Activated T-helper 2 cell treated with anti-CD3 and anti-CD28 coated beads, Interferon-gamma antibody, Interleukin-2, Interleukin-4, amounts not matched to agents 10 μg/mL and 5 μg/mL and 100 μg/mL, durations not matched to agents 14 hours and 24 hours and 36 hours (primary cell): ENCODE measurements at regions not wholly inside any gene's neighbourhood (a gene's known extent, or its start where the extent isn't known, plus 50 kb on each side); places are given as distances from the start of the nearest gene placed in this dataset.

Experiments used
- DNase-seq: peaks from one replicate; pipeline ENCODE4 v3.0.0; 2021; ENCODE audit warnings: low spot score
- H3K27ac Mint-ChIP-seq: one replicate; pipeline ENCODE4 v1.8.0; 2021; ENCODE audit warnings: mixed read lengths
- H3K27me3 Mint-ChIP-seq: one replicate; pipeline ENCODE4 v1.8.0; 2021; ENCODE audit warnings: low read depth, mixed read lengths
- H3K36me3 Mint-ChIP-seq: one replicate; pipeline ENCODE4 v1.8.0; 2021; ENCODE audit warnings: low read depth, mixed read lengths
- H3K4me1 Mint-ChIP-seq: one replicate; pipeline ENCODE4 v1.8.0; 2021; ENCODE audit warnings: low read depth, mixed read lengths
- H3K4me3 Mint-ChIP-seq: one replicate; pipeline ENCODE4 v1.8.0; 2021; ENCODE audit warnings: low read depth, mild to moderate bottlenecking, moderate library complexity, mixed read lengths
- H3K9me3 Mint-ChIP-seq: one replicate; pipeline ENCODE4 v1.8.0; 2021; ENCODE audit warnings: mixed read lengths
- intact Hi-C: fragments of 100-400 bp; cut with micrococcal nuclease; formaldehyde crosslinking; loops from one replicate; pipeline ENCODE4 v1.15.1; 2023

GRCh38 chr11:70608568-70609470, 210.5 kb downstream of the CTTN start:
- H3K27me3 Mint-ChIP-seq: peaks cover 2% of the 10 kb centered on the region
- H3K27ac Mint-ChIP-seq: no peak overlapping the region
- H3K9me3 Mint-ChIP-seq: no peaks in the 10 kb centered on the region
- H3K36me3 Mint-ChIP-seq: no peaks in the 10 kb centered on the region
- no peaks in the 10 kb centered on the region for H3K4me1 Mint-ChIP-seq
- no peak for DNase-seq
- no peak overlapping the region for H3K4me3 Mint-ChIP-seq
- intact Hi-C loops: no loop called here

DNA sequence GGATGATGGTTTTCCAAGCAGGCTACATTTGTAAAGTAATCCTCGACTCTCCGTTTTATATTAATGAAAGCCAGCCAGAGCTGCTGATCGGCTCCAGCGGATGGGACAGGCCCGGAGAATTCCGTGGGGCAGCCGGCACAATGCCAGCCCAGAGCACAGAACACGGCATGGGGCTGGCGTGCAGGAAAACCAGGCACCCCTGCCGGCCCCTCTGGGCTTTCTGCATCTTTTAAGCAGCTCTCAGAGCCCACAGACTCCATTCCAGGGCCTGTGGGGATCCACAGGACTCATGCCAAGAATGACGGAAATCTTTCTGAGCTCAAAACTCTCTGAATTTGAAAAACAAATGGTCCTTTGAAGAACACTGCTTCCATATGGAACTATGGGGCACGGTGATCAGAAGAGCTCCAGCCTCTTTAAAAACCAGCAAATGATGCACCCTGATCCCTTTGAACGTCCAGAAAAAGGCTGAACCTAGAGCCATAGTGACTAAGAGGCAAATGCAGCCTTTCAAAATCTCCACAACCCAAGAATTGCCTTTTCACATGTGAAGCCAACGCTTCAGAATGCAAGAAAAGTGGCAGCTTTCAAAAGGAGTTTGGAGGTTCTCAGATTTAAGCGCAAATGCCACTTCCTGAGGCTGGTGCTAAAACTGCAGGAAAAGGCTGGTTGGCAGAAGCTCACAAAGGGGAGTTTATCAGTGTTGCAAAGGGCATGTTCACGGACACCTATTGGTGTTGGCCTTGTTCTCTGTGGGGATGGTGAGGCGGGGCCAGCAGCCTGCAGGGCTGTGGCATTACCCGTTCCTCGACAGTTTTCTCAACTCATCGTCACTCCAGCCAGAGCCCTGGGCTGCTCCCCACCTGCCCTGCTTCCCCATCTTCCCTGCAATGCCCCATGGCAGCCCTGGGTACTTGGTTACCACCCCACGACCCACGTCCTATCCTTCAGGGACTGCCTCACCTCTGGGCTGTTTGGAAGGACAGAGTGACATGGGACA, 212.5 kb downstream of the CTTN start:
- no peak overlapping the region for H3K27ac Mint-ChIP-seq
- H3K36me3 Mint-ChIP-seq: no peaks in the 10 kb centered on the region
- intact Hi-C loops: no loop called here
- peaks cover 2% of the 10 kb centered on the region for H3K27me3 Mint-ChIP-seq
- no peaks in the 10 kb centered on the region for H3K9me3 Mint-ChIP-seq
- no peaks in the 10 kb centered on the region for H3K4me1 Mint-ChIP-seq
- DNase-seq: no peak
- H3K4me3 Mint-ChIP-seq: no peak overlapping the region

DNA sequence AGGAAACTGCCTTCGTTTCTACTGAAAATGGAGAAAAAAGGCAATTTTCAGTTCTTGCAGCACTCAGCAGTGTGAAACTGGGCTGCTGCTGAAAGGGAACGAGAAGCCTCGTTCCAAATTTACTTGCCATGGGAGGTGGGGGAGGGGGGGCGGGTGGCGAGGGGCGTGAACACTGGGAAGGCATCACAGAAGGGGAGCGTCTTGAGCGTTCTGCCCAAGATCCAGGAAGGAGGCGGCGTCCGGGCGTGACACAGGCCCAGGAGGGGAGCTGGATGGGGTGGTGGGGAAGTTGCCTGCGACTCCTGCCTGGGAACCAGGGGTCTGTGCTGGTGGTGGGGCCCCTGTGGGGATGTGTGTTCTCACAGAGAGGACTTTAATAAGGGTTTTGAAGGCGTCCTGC, 213.5 kb downstream of the CTTN start:
- Mint-ChIP-seq H3K4me1 (no peaks in the 10 kb centered on the region), H3K4me3 (no peak overlapping the region), H3K27ac (no peak overlapping the region), H3K9me3 (no peaks in the 10 kb centered on the region), H3K36me3 (no peaks in the 10 kb centered on the region), H3K27me3 (peaks cover 2% of the 10 kb centered on the region)
- intact Hi-C loops: no loop called here
- DNase-seq: no peak

GRCh38 chr11:70612459-70613141, 214.3 kb downstream of the CTTN start:
- intact Hi-C loops: no loop called here
- Mint-ChIP-seq H3K27me3 (peaks cover 2% of the 10 kb centered on the region), H3K4me3 (no peak overlapping the region), H3K4me1 (no peaks in the 10 kb centered on the region), H3K27ac (no peak overlapping the region), H3K9me3 (no peaks in the 10 kb centered on the region), H3K36me3 (no peaks in the 10 kb centered on the region)
- DNase-seq: no peak

DNA sequence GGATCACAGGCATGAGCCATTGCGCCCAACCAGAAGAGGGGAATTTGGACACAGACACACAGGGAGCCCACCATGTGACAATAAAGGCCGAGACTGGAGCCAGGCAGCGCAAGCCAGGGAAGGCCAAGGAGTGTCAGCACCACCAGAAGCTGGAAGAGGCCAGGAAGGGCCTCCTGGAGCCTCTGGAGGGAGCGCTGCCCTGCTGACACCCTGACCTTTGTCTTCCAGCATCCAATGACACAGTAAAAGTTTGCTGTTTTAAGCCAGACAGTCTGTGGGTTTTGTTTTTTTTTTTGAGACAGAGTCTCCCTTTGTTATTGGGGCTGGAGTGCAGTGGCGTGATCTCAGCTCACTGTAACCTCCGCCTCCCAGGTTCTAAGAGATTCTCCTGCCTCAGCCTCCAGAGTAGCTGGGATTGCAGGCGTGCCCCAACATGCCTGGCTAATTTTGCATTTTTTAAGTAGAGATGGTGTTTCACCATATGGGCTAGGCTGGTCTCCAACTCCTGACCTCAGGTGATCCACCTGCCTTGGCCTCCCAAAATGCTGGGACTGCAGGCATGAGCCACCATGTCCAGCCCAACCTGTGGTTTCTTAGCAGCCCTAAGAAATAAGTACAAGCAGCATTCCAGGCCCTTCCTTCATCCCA, 215.8 kb downstream of the CTTN start:
- H3K27ac Mint-ChIP-seq: no peak overlapping the region
- H3K4me1 Mint-ChIP-seq: no peaks in the 10 kb centered on the region
- no peak overlapping the region for H3K4me3 Mint-ChIP-seq
- H3K9me3 Mint-ChIP-seq: no peaks in the 10 kb centered on the region
- peaks cover 2% of the 10 kb centered on the region for H3K27me3 Mint-ChIP-seq
- intact Hi-C loops: no loop called here
- no peak for DNase-seq
- H3K36me3 Mint-ChIP-seq: no peaks in the 10 kb centered on the region

DNA sequence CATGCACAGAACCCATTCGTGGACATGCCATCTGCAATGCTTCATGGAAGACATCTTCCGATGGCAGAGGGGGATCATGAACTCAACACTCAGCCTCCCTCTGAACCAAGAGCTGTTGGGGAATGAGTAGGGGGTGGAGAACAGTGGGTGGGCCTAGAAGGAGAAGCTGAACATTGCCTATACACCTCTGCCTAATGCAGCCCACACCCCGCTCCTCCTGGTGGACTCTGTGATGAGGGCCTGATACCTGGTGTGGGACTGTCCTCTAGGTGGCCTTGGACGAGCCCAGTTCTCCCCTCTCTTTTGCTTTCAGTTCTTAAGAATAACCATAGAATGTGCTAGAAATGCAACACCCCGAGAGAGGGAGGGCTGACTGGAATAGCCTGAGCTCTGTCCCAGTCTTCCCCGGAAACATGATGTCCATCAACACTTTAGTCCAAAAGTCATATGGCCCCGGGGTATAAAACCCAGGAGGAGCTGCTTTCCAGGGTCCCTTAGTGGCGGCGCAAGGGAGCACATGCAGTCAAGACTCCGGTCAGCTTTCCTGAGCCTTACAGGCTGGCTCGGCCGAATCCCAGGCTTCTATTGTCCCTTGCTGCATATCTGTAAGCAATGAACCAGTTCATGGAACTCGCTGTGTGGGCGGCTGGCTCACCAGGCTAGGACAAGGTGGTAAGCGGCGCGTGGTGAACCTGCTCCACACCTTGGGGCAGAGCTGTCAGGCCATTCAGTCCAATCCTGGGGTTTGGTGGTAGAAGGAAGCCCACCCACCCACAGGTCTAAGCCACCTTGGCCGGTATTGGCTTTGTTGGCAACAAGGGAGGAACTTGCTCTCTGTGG, 216.9 kb downstream of the CTTN start:
- intact Hi-C loops: no loop called here
- Mint-ChIP-seq H3K4me1 (no peaks in the 10 kb centered on the region), H3K27ac (no peak overlapping the region), H3K36me3 (no peaks in the 10 kb centered on the region), H3K9me3 (no peaks in the 10 kb centered on the region), H3K4me3 (no peak overlapping the region), H3K27me3 (peaks cover 2% of the 10 kb centered on the region)
- DNase-seq: no peak

GRCh38 chr11:70616317-70616716, 218.0 kb downstream of the CTTN start:
- no peaks in the 10 kb centered on the region for H3K36me3 Mint-ChIP-seq
- no peak overlapping the region for H3K4me3 Mint-ChIP-seq
- intact Hi-C loops: no loop called here
- H3K27ac Mint-ChIP-seq: no peak overlapping the region
- no peaks in the 10 kb centered on the region for H3K9me3 Mint-ChIP-seq
- H3K27me3 Mint-ChIP-seq: peaks cover 2% of the 10 kb centered on the region
- H3K4me1 Mint-ChIP-seq: no peaks in the 10 kb centered on the region
- DNase-seq: no peak

- no peaks in the 10 kb centered on the region for H3K9me3 Mint-ChIP-seq
- no peak for DNase-seq
- intact Hi-C loops: no loop called here
- H3K4me3 Mint-ChIP-seq: no peak overlapping the region
- no peak overlapping the region for H3K27ac Mint-ChIP-seq
- H3K4me1 Mint-ChIP-seq: no peaks in the 10 kb centered on the region
- no peaks in the 10 kb centered on the region for H3K36me3 Mint-ChIP-seq
- H3K27me3 Mint-ChIP-seq: no peaks in the 10 kb centered on the region
Observed at GRCh38 chr11:70616938-70617654, 218.8 kb downstream of the CTTN start.

- H3K27me3 Mint-ChIP-seq: no peaks in the 10 kb centered on the region
- H3K4me1 Mint-ChIP-seq: no peaks in the 10 kb centered on the region
- intact Hi-C loops: no loop called here
- no peak for DNase-seq
- H3K36me3 Mint-ChIP-seq: no peaks in the 10 kb centered on the region
- H3K27ac Mint-ChIP-seq: no peak overlapping the region
- no peak overlapping the region for H3K4me3 Mint-ChIP-seq
- no peaks in the 10 kb centered on the region for H3K9me3 Mint-ChIP-seq
Observed at GRCh38 chr11:70618431-70619101, 220.2 kb downstream of the CTTN start.

GRCh38 chr11:70619591-70619990, 221.3 kb downstream of the CTTN start:
- no peak for DNase-seq
- intact Hi-C loops: no loop called here
- H3K9me3 Mint-ChIP-seq: no peaks in the 10 kb centered on the region

More at GRCh38 chr11:70619591-70619990, 221.3 kb downstream of the CTTN start:
- no peaks in the 10 kb centered on the region for H3K27me3 Mint-ChIP-seq
- no peaks in the 10 kb centered on the region for H3K4me1 Mint-ChIP-seq
- no peak overlapping the region for H3K4me3 Mint-ChIP-seq
- H3K36me3 Mint-ChIP-seq: no peaks in the 10 kb centered on the region
- no peak overlapping the region for H3K27ac Mint-ChIP-seq
